ENCODE measurements at regions not wholly inside any gene's neighbourhood (a gene's known extent, or its start where the extent isn't known, plus 50 kb on each side); places are given as distances from the start of the nearest gene placed in this dataset.
A peak's percentile ranks its signal among the peaks of the same experiment; 100 is the strongest.
"Not testable (repeated sequence)": the region's sequence is repeated elsewhere in the genome, so short reads cannot be mapped to it uniquely, and the experiment has no call there.

DNA sequence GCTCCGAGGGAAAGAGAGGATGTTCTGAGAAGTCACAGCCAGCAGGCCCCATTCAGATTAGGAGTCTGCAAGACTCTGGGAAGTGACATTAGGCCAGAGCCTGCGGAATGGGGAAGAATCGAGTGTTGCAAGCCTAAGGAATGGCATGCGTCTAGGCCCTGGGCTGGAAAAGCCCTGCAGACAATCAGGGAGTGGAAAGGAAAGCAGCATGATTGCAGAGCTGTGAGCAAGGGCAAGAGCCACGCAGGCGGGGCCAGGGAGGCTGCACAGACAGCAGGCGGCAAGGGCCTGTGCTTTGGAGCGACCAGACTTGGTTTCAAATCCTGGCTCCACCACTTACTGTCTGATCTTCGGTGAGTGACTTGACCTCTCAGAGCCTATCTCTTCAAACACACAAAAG lies 118.2 kb downstream of the RRAGC start:
- DNase-seq (ENCODE audit: low spot score): no peak
- no peak for ATAC-seq
- H3K4me3 Mint-ChIP-seq: no peak overlapping the region
- H3K4me1 Mint-ChIP-seq (ENCODE audit: low read depth in 2 of 2): no peaks in the 10 kb centered on the region
- no peaks in the 10 kb centered on the region for H3K36me3 Mint-ChIP-seq
- no peak overlapping the region for H3K27ac Mint-ChIP-seq
- no peaks in the 10 kb centered on the region for H3K9me3 Mint-ChIP-seq
- H3K27me3 Mint-ChIP-seq: peaks cover 0 to 2% of the 10 kb centered on the region in 2 donors

GRCh38 chr1:38740487-38740886 lies 119.1 kb downstream of the RRAGC start:
- no peak for ATAC-seq
- Mint-ChIP-seq H3K4me1 (ENCODE audit: low read depth in 2 of 2) (no peaks in the 10 kb centered on the region), H3K4me3 (no peak overlapping the region), H3K27me3 (peaks cover 2 to 8% of the 10 kb centered on the region in 2 donors), H3K9me3 (no peaks in the 10 kb centered on the region), H3K27ac (no peak overlapping the region), H3K36me3 (no peaks in the 10 kb centered on the region)
- DNase-seq (ENCODE audit: low spot score): no peak

- peak in 1 of 2 donors; percentile 20 for ATAC-seq
- Mint-ChIP-seq H3K4me3 (no peak overlapping the region), H3K9me3 (no peaks in the 10 kb centered on the region), H3K36me3 (no peaks in the 10 kb centered on the region), H3K27ac (no peak overlapping the region), H3K27me3 (peaks cover 14 to 22% of the 10 kb centered on the region in 2 donors), H3K4me1 (ENCODE audit: low read depth in 2 of 2) (no peaks in the 10 kb centered on the region)
- no peak for DNase-seq (ENCODE audit: low spot score)
Observed at GRCh38 chr1:38738207-38738606, 121.4 kb downstream of the RRAGC start.

DNA sequence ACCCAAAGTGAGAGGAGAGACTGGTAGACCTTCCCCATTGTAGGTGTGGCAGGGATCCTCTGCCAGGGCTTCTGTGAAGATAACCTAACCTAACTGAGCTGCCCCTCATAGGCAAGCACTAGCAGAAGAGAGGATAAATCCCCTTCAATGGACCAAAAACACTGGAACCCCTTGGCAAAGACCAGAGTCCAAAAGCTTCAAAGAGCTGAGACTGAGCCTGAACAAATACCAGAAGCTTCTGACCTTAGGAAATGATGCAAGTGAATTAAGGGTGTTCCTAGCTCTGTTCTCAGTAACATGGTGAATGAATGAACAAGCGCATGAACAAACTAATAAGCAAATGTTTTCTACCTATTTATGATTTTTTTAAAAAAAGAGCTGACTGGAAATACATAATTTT lies 123.2 kb downstream of the RRAGC start:
- Mint-ChIP-seq H3K4me3 (no peak overlapping the region), H3K9me3 (no peaks in the 10 kb centered on the region), H3K27ac (no peak overlapping the region)

DNA sequence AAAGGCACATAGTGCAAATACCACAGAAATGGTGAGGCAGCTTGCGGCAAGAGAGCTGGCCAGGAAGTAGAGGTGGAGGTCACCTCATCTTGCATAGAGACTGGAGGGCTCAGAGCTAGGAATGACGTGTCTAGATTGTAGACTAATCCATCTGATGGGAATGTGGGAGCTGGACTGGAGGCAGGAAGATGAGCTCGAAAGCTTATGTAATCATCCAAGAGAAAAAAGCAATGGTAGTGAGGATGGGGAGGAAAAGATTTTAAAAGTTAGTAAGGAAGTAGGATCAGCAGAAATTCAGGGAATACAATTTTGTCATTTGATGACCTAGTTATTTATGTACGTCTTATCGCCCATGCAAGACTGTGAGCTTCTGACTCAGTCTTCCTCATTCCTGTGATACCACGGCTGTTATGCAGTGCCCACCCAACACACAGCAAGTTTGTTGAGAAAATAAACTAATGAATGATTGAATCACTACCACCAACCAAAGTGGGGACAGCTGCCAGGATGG lies 123.9 kb downstream of the RRAGC start:
- Mint-ChIP-seq H3K36me3 (no peaks in the 10 kb centered on the region), H3K9me3 (no peaks in the 10 kb centered on the region), H3K27me3 (peaks cover 26 to 41% of the 10 kb centered on the region in 2 donors), H3K4me1 (ENCODE audit: low read depth in 2 of 2) (no peaks in the 10 kb centered on the region), H3K4me3 (no peak overlapping the region), H3K27ac (no peak overlapping the region)
- ATAC-seq: no peak
- DNase-seq (ENCODE audit: low spot score): no peak

More for the DNA sequence above, 123.2 kb downstream of the RRAGC start:
- Mint-ChIP-seq H3K4me1 (ENCODE audit: low read depth in 2 of 2) (no peaks in the 10 kb centered on the region), H3K36me3 (no peaks in the 10 kb centered on the region), H3K27me3 (peaks cover 26 to 36% of the 10 kb centered on the region in 2 donors)
- no peak for DNase-seq (ENCODE audit: low spot score)
- ATAC-seq: no peak

DNA sequence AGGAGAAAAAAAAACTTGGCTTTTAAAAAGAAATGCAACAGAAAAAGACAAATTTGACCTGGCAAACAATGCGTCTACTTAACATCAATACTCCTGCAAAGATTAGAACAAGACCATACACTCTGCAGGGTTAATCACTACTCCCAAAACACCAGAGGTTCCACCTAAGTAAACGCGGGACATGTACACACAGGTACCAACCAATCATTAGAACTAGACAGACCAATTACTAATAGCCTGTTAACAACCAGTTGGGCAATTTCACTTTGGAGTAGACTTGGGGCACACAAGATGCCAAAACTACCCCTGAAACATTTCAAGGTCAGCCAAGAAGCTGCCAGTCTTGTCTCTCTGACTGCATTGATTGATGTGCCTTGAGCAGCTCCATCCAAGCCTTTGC lies 125.8 kb downstream of the RRAGC start:
- Mint-ChIP-seq H3K27me3 (peaks cover 31 to 48% of the 10 kb centered on the region in 2 donors), H3K36me3 (no peaks in the 10 kb centered on the region), H3K4me3 (no peak overlapping the region), H3K27ac (no peak overlapping the region), H3K9me3 (no peaks in the 10 kb centered on the region), H3K4me1 (ENCODE audit: low read depth in 2 of 2) (no peaks in the 10 kb centered on the region)
- DNase-seq (ENCODE audit: low spot score) (no peak), ATAC-seq (no peak)

- Mint-ChIP-seq H3K27ac (no peak overlapping the region), H3K27me3 (peaks cover 46 to 60% of the 10 kb centered on the region in 2 donors), H3K9me3 (no peaks in the 10 kb centered on the region), H3K36me3 (no peaks in the 10 kb centered on the region), H3K4me3 (no peak overlapping the region), H3K4me1 (ENCODE audit: low read depth in 2 of 2) (no peaks in the 10 kb centered on the region)
- DNase-seq (ENCODE audit: low spot score): no peak
- ATAC-seq: no peak
Observed at GRCh38 chr1:38730511-38731397, 128.8 kb downstream of the RRAGC start.

- Mint-ChIP-seq H3K27ac (no peak overlapping the region), H3K4me3 (no peak overlapping the region), H3K4me1 (ENCODE audit: low read depth in 2 of 2) (no peaks in the 10 kb centered on the region), H3K27me3 (peaks cover 47 to 60% of the 10 kb centered on the region in 2 donors), H3K36me3 (no peaks in the 10 kb centered on the region), H3K9me3 (no peaks in the 10 kb centered on the region)
- ATAC-seq (no peak), DNase-seq (ENCODE audit: low spot score) (no peak)
Observed at GRCh38 chr1:38728585-38728908, 131.0 kb downstream of the RRAGC start.

GRCh38 chr1:38727684-38728584 lies 131.6 kb downstream of the RRAGC start:
- Mint-ChIP-seq H3K4me3 (no peak overlapping the region), H3K27me3 (peaks cover 48 to 58% of the 10 kb centered on the region in 2 donors), H3K27ac (no peak overlapping the region), H3K9me3 (no peaks in the 10 kb centered on the region), H3K4me1 (ENCODE audit: low read depth in 2 of 2) (no peaks in the 10 kb centered on the region), H3K36me3 (no peaks in the 10 kb centered on the region)
- ATAC-seq (peak in 1 of 2 donors; percentile 43), DNase-seq (ENCODE audit: low spot score) (no peak)

DNA sequence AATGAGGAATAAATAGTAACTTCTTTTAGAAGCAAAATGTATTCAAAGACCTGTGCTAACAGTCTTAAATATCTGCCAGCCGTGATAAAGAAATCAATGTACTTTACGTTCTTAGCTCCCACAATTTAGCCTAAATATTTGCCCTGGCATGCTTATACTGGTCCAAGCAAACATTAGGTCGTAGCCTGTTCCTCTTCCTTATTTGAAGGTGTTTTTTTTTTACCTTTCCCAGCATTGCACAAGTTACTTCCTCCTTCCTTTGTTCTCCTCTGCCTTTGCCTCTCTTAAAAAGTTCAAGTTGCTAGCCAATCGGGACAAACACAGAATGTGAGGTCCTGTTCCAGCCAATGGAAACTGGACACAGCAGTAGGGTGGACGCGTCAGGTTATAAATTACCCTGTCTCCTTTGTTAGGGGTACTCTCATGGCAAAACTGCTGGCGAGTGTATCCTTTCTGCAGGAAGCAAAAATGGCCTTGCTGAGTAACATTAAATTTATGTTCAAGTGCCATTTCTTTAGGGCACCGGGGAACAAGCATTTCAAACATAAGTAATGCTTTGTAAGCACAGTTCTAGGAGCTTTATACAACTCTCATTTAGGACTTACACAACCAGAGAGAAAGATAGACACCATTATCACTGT lies 134.1 kb downstream of the RRAGC start:
- H3K27ac Mint-ChIP-seq; H3K4me1 Mint-ChIP-seq (ENCODE audit: low read depth in 2 of 2); DNase-seq (ENCODE audit: low spot score); H3K36me3 Mint-ChIP-seq; H3K4me3 Mint-ChIP-seq; H3K9me3 Mint-ChIP-seq; ATAC-seq: not testable (repeated sequence)
- H3K27me3 Mint-ChIP-seq: peaks cover 44 to 47% of the 10 kb centered on the region in 2 donors

DNA sequence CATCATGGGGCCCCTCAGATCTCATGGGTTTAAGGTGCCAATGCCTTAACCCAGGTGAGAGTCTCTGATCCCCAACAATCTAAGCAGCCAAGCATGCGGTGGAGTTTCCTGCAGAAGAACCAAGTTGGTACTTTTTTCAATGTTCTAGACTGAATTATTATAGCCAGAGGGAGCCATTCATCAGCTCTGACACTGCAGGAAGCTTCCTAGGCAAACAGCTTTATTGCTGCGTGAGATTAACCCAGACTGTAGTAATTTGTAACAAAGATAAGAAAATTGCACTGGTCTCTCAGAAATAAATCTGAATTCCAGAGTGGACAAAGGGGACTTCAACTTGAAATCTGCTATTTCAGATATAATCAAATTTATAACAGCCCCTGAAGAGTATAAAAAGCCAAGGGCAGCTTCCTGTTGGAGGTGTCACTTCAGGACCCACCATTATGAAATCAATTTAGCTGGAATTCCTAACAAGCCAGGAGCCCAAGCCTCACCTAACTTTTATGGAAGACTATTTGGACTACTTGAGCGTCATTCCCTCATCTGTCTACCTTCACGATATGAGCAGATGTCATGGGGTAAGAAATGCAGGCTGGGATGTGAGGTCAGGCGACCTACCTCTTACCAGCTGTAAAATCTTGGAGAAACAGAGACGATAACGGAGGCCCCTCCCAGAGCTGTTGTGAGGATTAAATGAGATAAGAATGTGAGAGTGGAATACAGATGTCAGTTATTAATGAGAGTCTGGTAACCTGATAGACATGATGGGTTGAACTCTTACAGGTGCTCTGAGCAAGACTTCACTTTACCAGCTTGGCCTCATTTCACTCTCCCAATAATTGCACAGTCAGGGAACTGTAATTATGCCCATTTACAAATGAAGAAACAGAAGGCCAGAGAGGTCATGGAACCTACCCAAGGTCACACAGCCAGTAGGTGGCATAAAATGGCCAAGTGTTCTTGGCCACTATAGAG lies 135.1 kb downstream of the RRAGC start:
- Mint-ChIP-seq H3K36me3 (no peaks in the 10 kb centered on the region), H3K27ac (no peak overlapping the region), H3K4me3 (no peak overlapping the region), H3K4me1 (ENCODE audit: low read depth in 2 of 2) (no peaks in the 10 kb centered on the region), H3K9me3 (no peaks in the 10 kb centered on the region), H3K27me3 (peaks cover 44 to 45% of the 10 kb centered on the region in 2 donors)
- ATAC-seq (no peak), DNase-seq (ENCODE audit: low spot score) (no peak)

DNA sequence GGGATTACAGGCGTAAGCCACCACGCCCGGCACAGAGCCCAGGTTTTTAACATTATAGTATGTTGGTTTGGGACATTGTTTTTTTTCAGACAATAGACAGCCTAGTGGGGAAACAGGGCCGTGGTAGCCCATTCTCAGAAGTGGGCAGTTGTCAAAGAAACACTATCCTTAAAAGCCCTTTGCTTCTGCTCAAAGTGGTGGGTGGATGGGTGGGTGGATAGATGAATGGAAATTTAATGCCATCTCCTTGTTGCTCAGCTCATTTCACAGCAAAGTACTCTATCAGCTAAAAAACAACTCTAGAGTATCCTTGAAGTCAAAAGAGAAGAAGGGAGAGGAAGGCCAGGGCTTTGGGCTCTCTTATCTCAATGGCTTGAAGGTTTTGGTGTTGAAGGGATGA lies 137.8 kb downstream of the RRAGC start:
- Mint-ChIP-seq H3K27ac (no peak overlapping the region), H3K9me3 (no peaks in the 10 kb centered on the region), H3K4me1 (ENCODE audit: low read depth in 2 of 2) (no peaks in the 10 kb centered on the region), H3K36me3 (no peaks in the 10 kb centered on the region), H3K27me3 (peaks cover 38% of the 10 kb centered on the region in 2 donors), H3K4me3 (no peak overlapping the region)
- DNase-seq (ENCODE audit: low spot score): no peak
- no peak for ATAC-seq

DNA sequence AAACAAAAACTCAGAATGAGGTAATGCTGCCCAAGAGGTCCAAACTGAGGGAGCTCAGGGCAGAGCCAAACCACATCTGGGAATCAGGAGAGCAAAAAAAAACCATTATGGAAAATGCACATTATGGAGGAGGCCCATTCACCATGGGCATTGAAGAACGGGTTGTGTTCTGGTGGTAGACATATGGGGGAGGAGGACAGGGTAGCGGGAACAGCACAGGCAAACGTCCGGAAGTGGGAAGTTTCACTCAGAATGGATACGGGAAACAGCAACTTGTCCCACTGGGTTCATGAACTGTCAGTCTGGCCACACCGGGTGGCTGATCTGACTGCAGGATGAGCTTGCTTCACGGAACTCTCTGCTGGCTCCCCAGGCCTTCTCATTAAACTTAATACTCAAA lies 139.7 kb downstream of the RRAGC start:
- H3K4me1 Mint-ChIP-seq (ENCODE audit: low read depth in 2 of 2): no peaks in the 10 kb centered on the region
- H3K4me3 Mint-ChIP-seq: no peak overlapping the region
- H3K36me3 Mint-ChIP-seq: no peaks in the 10 kb centered on the region
- no peak for DNase-seq (ENCODE audit: low spot score)
- no peaks in the 10 kb centered on the region for H3K9me3 Mint-ChIP-seq
- H3K27me3 Mint-ChIP-seq: peaks cover 21 to 22% of the 10 kb centered on the region in 2 donors
- H3K27ac Mint-ChIP-seq: no peak overlapping the region
- no peak for ATAC-seq
